ENCODE measurements at regions not wholly inside any gene's neighbourhood (a gene's known extent, or its start where the extent isn't known, plus 50 kb on each side); places are given as distances from the start of the nearest gene placed in this dataset.

- Histone ChIP-seq H3K4me3 (ENCODE audit: low read length) (no peak overlapping the region), H3K4me1 (ENCODE audit: insufficient read depth, low read length) (no peaks in the 10 kb centered on the region), H3K27ac (ENCODE audit: low read depth in 1 of 2, low read length in 2 of 2) (no peak overlapping the region), H3K27me3 (ENCODE audit: control insufficient read depth in 1 of 2, insufficient read depth in 2 of 2, low read length in 2 of 2) (peaks cover 32 to 40% of the 10 kb centered on the region in 2 experiments), H3K9me3 (ENCODE audit: control insufficient read depth in 1 of 2, insufficient read depth in 1 of 2, low read length in 2 of 2) (peaks cover 0 to 29% of the 10 kb centered on the region in 2 experiments), H3K36me3 (ENCODE audit: insufficient read depth, low read length) (no peaks in the 10 kb centered on the region)
- H3K36me3 Mint-ChIP-seq (ENCODE audit: low read depth) = no peaks in the 10 kb centered on the region
- no peak for TF ChIP-seq CTCF (IDR thresholded peaks at IDR 0.05)
- H3K4me3 Mint-ChIP-seq = no peak overlapping the region
- ATAC-seq (ENCODE audit: poor library complexity) (no peak), DNase-seq (no peak)
- CTCF ChIA-PET = no interaction called here
- H3K4me1 Mint-ChIP-seq (ENCODE audit: low read depth) = no peaks in the 10 kb centered on the region
- POLR2A ChIA-PET = interaction anchor here (0.6 kb wide), 1 partner anchor 12 kb away, joined by 3 read pairs; no protein-coding TSS in a partner anchor
- peaks cover 2% of the 10 kb centered on the region for H3K9me3 Mint-ChIP-seq
- H3K27me3 Mint-ChIP-seq = peaks cover 64% of the 10 kb centered on the region
- no peak overlapping the region for H3K27ac Mint-ChIP-seq
- intact Hi-C loops (cut with DNase I, micrococcal nuclease) = no loop called here
These were observed 87.2 kb upstream of the IRX3 start for GRCh38 chr16:54373534-54374520.

- H3K4me3 Mint-ChIP-seq = no peak overlapping the region
- Histone ChIP-seq H3K4me3 (ENCODE audit: low read length) (no peak overlapping the region), H3K36me3 (ENCODE audit: insufficient read depth, low read length) (no peaks in the 10 kb centered on the region), H3K27ac (ENCODE audit: low read depth in 1 of 2, low read length in 2 of 2) (no peak overlapping the region), H3K4me1 (ENCODE audit: insufficient read depth, low read length) (no peaks in the 10 kb centered on the region), H3K9me3 (ENCODE audit: control insufficient read depth in 1 of 2, insufficient read depth in 1 of 2, low read length in 2 of 2) (peaks cover 0 to 25% of the 10 kb centered on the region in 2 experiments), H3K27me3 (ENCODE audit: control insufficient read depth in 1 of 2, insufficient read depth in 2 of 2, low read length in 2 of 2) (peaks cover 34 to 40% of the 10 kb centered on the region in 2 experiments)
- peaks cover 59% of the 10 kb centered on the region for H3K27me3 Mint-ChIP-seq
- ChIA-PET CTCF (no interaction called here), POLR2A (no interaction called here)
- no peak for TF ChIP-seq CTCF (IDR thresholded peaks at IDR 0.05)
- no peaks in the 10 kb centered on the region for H3K36me3 Mint-ChIP-seq (ENCODE audit: low read depth)
- H3K4me1 Mint-ChIP-seq (ENCODE audit: low read depth) = no peaks in the 10 kb centered on the region
- H3K27ac Mint-ChIP-seq = no peak overlapping the region
- H3K9me3 Mint-ChIP-seq = no peaks in the 10 kb centered on the region
- DNase-seq (no peak), ATAC-seq (ENCODE audit: poor library complexity) (no peak)
- intact Hi-C loops (cut with DNase I, micrococcal nuclease) = no loop called here
These were observed 83.9 kb upstream of the IRX3 start for GRCh38 chr16:54370278-54371040.

- TF ChIP-seq CTCF (IDR thresholded peaks at IDR 0.05) = no peak
- H3K36me3 Mint-ChIP-seq (ENCODE audit: low read depth) = no peaks in the 10 kb centered on the region
- H3K4me1 Mint-ChIP-seq (ENCODE audit: low read depth) = no peaks in the 10 kb centered on the region
- peaks cover 56% of the 10 kb centered on the region for H3K27me3 Mint-ChIP-seq
- Histone ChIP-seq H3K4me3 (ENCODE audit: low read length) (no peak overlapping the region), H3K27ac (ENCODE audit: low read depth in 1 of 2, low read length in 2 of 2) (no peak overlapping the region), H3K36me3 (ENCODE audit: insufficient read depth, low read length) (no peaks in the 10 kb centered on the region), H3K27me3 (ENCODE audit: control insufficient read depth in 1 of 2, insufficient read depth in 2 of 2, low read length in 2 of 2) (peaks cover 29 to 34% of the 10 kb centered on the region in 2 experiments), H3K9me3 (ENCODE audit: control insufficient read depth in 1 of 2, insufficient read depth in 1 of 2, low read length in 2 of 2) (peaks cover 0 to 21% of the 10 kb centered on the region in 2 experiments), H3K4me1 (ENCODE audit: insufficient read depth, low read length) (no peaks in the 10 kb centered on the region)
- ATAC-seq (ENCODE audit: poor library complexity) (no peak), DNase-seq (no peak)
- H3K27ac Mint-ChIP-seq = no peak overlapping the region
- H3K9me3 Mint-ChIP-seq = no peaks in the 10 kb centered on the region
- CTCF ChIA-PET = no interaction called here
- intact Hi-C loops (cut with DNase I, micrococcal nuclease) = no loop called here
- POLR2A ChIA-PET = no interaction called here
- no peak overlapping the region for H3K4me3 Mint-ChIP-seq
These were observed 83.3 kb upstream of the IRX3 start for GRCh38 chr16:54369861-54370260.

Data from CD4-positive, alpha-beta T cell (primary cell).